LNCAP (cell line): ENCODE measurements at regions not wholly inside any gene's neighbourhood (a gene's known extent, or its start where the extent isn't known, plus 50 kb on each side); places are given as distances from the start of the nearest gene placed in this dataset.

Experiments used
- CTCF ChIP-seq: fragments of 450-650 bp; IDR thresholded peaks from 2 replicates; pipeline ENCODE4 v1.5.1; 2017; ENCODE audit warnings: mild to moderate bottlenecking

- no peak for TF ChIP-seq CTCF
These were observed 384.7 kb downstream of the LRRIQ3 start for GRCh38 chr1:73813236-73813635.

GRCh38 chr1:73811798-73812197 lies 386.2 kb downstream of the LRRIQ3 start:
- no peak for TF ChIP-seq CTCF

GRCh38 chr1:73804935-73805334 lies 393.0 kb downstream of the LRRIQ3 start:
- no peak for TF ChIP-seq CTCF

- no peak for TF ChIP-seq CTCF
These were observed 394.6 kb downstream of the LRRIQ3 start for GRCh38 chr1:73803380-73803779.

GRCh38 chr1:73801912-73802429 lies 396.0 kb downstream of the LRRIQ3 start:
- no peak for TF ChIP-seq CTCF

- TF ChIP-seq CTCF: no peak
These were observed 397.6 kb downstream of the LRRIQ3 start for GRCh38 chr1:73800376-73800775.

- no peak for TF ChIP-seq CTCF
These were observed 408.0 kb downstream of the LRRIQ3 start for GRCh38 chr1:73789965-73790364.

- TF ChIP-seq CTCF: no peak
These were observed 413.9 kb downstream of the LRRIQ3 start for GRCh38 chr1:73784026-73784425.
